NCI-H524 treated with DMSO at 0.1 percent for 48 hours (cell line): ENCODE measurements at regions not wholly inside any gene's neighbourhood (a gene's known extent, or its start where the extent isn't known, plus 50 kb on each side); places are given as distances from the start of the nearest gene placed in this dataset.

Experiments
- DNase-seq: peaks from one replicate; lab custom pipeline; 2025; lab: John Stamatoyannopoulos, UW

DNA sequence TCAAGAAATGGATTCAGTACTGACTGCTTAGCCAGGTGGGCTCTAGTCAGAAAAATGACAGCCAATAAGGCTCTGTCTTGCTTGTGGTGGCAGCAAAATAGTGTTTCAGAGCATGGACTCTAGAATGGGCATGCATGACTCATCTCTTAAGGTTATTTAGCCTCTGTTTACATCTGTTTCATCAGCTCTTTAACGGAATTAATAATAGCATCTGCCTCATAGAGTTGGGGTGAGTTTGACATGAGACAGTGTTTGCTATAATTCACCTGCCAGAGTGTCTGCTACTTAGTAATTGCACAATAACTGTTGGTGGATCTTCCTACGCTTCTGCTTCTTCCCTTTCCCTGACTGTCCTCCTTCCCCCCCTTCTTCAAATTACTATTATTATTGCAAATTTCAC is 350.4 kb upstream of the SEMA6D start:
- no peak for DNase-seq

DNA sequence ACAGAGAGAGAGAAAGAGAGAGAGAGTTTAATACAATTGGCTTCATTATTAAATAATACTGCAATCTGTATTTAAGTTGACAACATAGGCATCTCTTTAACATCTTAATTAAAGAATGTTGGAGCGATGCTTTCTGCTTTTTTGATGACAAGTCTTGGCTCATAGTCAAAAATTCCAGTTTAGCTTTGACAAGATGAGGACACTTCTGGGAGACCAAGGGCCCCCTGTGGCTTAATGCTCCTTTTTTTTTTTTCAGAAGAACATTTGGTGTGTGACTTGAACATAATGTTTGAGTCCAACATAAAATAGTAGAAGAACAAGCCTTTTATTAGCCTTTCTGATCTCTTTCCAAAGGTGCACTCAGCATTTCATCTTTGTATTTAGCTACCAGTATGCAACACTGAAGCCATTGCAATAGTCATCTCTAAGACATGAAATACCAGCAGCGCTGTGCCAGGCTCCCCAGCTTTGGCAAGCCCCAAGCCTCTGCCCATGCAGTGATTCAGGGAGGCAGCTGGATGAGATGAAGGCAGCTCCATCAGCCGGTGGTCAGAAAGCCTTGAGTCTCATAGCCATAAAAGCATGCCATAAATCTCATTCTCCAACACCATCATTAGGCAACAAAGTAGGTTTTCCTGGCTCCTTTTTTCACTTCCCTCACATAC is 349.4 kb upstream of the SEMA6D start:
- no peak for DNase-seq

DNA sequence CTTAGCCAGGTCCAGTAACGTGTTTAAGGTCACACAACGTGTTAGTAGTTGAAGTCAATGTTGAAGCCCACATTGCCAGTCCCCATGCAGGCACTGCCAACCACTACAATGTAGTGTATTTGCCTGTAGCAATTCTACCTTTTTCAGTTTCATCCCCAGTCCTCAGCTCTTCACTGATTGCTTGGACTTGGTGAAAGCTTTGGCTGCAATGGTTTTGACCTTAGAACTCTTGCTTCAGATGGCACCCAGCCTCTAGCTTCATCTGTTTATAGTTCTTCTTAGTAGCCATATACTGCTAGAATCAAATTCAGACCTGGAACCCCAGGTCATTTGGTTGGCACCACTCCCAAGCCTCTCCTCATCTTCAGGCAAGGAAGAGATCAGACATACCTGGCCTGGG is 345.4 kb upstream of the SEMA6D start:
- no peak for DNase-seq

DNA sequence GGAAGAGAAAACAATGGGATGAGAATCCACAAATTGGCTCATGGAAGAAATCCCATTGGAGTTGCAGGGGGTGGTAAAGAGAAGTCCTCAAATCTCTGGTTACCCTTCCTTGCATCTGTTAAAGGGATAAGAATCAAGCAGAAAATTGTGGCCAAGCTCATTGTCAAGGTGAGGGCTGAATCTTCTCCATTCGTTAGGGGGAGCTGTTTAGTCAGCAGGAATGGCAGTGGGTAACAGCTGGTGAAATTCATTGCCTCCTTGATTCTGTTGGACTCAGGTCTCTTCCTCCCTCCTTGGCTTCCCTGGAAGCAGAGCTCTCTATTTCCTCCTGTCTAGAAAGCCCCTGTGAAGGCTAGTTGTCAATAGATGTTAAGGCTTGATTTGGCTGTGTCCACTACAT is 343.1 kb upstream of the SEMA6D start:
- peak; percentile 57 for DNase-seq

DNA sequence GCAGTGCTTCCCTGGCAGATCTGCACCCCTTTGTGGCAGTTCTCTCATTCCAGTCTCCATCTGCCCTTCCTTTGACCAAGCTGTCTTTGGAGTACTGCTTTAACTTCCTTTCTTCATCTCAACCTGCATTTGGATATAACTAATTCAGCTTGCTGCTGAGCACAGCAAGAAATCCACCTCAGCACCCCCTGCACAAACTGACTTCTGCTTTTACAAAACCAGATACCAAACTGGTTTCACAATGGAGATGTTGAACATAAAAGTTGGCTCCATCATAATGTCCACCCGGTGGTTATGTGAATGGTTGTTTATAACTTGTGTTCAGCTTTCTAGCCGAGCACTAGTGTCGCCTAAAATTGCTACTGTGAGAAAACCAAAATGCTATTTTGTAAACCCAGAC is 341.1 kb upstream of the SEMA6D start:
- no peak for DNase-seq

DNA sequence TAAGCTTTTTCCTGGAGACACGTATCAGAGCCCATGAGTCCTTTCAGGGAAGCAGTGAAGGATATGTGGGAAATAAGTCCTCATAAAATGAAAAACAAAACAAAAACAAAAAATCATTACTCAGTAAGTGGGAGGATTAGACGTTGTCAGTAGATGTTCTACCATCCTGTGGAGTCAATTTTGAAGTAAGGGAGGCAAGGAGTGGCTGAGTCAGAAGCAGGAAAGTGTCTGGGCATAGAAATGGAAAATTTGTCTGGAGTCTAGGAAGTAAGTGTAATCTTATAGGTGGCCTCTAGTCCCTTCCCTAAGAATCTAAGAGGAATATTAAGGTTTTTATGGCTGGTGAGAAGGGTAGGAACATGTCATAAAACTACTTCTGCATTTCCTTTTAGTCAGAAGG is 339.8 kb upstream of the SEMA6D start:
- DNase-seq: no peak

DNA sequence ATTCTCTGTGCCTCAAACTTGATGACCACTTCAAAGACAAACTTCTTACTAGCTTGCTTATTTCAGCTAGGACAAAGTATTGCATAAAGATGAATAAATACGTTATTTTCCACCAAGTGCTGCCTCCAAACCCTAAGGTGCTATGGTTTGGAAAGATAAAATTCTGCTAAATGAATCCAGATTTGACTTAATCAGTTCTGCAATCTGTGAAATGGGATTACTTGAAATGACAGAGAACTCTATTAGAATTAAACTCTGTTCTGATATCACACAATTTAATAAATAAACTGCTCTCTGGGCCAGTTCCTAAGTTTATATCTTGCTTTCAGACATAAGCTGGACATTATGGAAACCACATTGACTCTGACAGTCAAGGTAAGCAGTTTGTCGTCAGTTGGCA is 338.8 kb upstream of the SEMA6D start:
- no peak for DNase-seq

DNA sequence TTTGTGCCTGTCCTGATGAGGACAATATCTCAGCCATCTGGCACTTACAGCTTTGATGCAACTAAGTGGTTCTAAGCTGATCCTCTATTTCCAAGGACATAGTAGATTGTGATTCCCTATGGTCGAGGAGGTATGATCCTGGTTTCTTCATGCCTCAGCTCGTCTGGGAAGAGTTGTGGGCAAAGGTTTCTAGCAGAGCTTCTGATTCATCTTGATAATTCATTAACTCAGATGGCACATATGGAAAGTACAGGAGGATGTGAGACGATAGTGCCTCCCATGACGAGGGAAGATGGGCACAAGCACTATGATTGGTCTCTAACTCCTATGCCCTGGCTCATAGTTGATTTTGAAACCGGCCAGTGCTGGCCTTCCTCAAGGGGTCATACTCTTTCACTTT is 334.2 kb upstream of the SEMA6D start:
- peak; percentile 93 for DNase-seq

DNA sequence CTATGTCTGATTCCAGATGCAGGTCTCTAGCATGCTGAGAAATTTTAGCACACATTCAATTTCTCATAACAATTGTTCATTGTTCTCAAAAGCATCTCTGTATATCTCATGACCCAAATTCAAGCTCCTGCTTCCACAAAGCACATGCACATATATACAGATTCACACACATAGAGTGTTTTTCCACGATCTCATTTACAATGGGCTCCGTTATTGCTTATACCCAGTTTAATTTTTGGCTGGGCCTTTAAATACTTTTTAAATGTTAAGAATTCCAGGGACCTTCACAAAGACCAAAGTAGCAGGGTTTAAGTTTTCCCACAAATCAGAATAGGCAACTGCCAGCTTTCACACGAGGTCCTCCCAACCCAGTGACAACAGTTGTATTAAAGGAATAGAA is 333.5 kb upstream of the SEMA6D start:
- no peak for DNase-seq

DNA sequence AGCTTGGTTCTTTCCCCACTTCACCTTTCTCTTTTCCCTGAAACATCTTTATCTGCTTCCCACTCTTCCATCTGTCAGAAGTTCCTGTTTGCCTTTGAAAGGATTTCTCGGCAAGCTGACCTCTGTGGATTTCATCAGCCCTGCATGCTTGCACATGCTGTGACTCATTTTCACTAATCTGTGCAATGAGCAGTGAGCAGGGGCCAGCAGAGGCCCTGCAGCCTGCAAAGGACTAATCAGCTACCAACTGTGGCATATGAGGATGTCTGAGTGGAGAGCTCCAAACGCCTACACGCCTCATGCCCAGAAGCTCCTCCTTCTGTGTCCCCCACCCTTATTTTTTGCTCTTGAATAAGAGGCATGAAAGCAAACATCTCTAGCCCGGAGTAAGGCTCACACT is 333.0 kb upstream of the SEMA6D start:
- DNase-seq: peak; percentile 63

DNA sequence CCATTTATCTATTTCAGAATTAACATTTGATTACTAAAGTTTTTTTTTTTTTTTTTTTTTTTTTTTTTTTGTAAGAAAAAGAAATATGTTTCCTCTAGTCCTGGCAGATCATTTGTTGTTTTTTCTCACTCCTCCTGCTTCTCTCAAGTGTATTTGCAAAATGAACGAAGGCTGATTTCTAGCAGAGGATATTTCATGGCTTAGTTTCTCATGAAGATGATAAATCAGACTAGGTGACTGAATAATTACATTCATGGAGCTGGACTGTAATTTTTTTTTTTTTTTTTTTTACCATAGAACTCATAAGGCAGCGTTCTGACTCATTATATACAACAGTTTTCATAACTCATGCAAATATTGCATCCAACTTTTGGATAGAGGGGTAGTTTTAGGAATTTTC is 332.5 kb upstream of the SEMA6D start:
- no peak for DNase-seq

DNA sequence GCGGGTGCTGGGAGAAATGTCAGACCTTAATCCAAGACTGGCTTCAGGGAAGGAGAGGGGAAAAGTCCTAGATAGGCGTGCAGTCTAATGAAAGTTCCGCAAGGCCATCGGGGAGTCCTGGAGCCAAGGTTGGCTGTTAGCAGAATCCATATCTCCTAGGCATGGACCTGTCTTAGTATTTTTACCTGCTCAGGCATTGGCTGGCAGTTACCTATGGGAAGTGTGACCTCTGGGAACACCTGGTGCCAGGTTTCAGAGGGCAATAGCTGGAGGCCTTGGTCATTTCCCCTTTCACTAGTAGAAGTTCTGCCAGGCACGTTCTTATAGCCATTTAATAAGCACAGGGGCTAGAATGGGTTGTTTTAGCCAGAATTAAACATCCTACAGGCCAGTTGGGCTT is 330.8 kb upstream of the SEMA6D start:
- no peak for DNase-seq

DNA sequence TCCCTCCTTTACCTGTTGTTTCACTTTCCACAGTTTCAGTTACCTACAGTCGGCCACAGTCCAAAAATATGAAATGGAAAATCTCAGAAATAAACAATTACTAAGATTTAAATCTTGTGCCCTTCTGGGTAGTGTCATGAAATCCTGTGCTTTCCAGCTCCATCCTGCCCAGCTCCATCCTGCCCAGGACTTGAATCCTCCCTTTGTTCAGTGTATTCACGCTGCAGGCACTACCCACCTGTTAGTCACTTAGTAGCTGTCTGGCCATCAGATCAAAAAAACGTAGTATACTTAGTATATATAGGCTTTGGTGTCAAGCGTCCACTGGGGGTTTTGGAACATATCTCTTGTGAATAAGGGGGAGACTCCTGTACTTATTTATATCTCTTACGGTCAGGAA is 329.0 kb upstream of the SEMA6D start:
- no peak for DNase-seq

DNA sequence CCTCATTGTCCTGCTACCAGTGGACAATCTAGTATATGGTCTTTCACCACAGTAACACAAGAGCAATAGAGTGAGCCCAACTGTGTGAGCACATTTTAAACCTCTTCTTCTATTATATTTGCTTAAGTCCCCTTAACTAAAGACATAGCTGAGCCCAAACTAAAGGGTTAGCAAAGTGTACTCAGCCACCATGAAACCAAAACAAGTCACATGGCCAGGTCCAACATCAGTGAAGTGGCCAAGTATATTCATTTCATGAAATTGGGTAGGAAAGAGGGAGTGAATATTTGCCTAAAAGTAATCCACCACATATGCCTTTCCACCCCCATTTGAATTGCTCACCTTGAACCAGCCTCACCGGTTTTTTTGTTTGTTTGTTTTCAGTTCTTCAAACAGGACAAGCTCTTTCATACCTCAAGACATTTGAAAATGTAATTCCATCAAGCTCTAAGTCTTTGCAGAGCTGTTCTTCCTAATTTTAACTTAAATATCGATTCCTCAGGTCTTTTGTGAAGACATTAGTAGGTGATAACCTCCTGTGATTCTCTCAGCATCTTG is 327.0 kb upstream of the SEMA6D start:
- DNase-seq: no peak

DNA sequence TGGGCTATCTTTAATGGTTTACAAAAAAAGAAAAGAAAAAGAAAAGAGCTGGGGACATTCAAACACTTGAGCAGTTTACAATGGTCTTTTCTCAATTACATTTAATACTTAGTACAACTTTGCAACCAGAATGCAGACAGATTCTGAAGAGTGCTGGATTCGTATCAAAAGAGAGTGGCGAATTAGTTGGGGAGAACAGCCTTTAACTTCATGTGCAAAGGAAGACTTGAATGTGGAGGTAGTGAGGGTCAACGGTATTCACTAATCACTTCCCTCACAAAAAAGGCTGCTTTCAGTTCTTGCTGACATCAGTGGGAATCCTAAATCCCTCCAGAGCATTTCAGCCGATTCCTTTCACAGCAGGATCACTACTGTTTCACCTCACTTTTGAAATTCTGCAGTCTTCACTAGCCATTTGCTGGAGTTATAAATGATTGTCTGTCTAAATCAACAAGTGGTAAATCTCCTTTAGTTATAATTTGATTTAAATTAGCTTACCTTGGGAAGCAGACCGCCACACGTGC is 323.0 kb upstream of the SEMA6D start:
- no peak for DNase-seq

DNA sequence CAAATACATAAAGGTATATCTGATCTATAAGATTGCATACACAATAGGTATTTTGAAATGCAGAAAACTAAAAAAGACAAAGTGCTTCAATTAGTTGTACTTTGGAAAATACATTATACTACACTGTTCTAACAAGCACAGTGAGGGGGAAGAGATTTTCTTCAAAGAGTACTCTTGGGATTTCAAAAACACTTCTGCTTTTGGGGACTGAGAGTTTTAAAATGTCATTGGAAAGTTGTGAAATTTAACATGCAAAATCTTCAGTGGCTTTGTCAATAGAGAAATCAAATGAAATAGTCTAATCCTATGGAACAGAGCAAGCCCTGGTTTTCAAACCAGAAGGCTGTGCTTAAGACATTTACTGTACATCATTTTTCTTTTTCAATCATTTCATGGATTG is 322.2 kb upstream of the SEMA6D start:
- DNase-seq: no peak

DNA sequence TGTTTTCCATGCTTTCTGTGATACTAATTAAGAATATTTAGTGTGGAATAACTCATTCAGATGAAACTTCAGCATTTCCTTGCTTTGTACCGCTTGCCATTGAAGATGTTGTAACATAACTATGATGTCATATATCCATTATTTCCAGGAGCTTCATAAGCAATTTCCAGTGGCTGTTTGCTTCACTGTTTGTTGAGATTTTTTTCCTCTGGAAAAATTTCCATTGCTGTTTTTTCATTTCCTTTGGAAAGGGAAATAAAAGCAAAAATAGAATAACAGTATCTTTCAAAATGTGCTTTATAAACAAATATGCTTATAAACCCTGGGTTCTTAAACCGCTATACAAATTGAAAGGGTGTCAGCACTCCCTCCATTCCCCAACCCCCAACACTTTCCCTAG is 319.6 kb upstream of the SEMA6D start:
- no peak for DNase-seq

DNA sequence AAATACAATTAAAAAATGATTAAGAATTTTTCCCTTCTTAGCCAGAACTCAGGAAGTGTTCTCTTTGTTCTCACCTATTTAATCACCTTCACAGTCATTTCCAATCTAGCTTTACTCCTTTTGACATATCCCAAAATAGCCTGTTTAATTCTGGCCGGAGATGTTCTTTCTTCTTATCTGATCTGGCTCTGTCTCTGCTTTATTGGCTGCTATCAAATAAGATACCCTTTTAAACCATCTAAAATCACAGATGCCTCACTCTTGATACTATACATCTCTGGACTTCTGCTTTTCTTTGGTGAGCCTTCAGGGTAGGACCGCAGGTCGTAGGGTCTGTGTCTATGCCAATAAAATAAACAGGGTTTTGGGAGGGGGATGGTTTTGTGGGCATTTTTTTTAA is 319.2 kb upstream of the SEMA6D start:
- DNase-seq: no peak

DNA sequence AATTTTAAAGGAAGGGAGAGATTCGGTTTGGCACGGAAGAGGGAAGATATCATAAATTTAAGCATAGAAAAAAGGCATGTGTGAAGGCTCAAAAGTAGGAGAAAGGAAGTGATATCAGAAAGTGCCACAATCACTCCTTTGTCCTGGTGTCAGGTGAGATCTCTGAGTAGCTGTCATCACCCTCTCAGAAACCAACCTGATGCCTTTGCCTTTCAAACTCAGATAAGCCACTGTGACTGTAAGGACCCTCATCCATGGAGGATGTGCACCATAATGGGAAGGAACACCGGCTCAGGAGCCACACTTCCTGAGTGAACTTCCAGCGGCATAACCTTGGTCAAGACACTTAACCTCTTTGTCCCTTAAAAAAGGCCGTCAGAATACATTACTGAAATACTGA is 318.7 kb upstream of the SEMA6D start:
- DNase-seq: no peak

DNA sequence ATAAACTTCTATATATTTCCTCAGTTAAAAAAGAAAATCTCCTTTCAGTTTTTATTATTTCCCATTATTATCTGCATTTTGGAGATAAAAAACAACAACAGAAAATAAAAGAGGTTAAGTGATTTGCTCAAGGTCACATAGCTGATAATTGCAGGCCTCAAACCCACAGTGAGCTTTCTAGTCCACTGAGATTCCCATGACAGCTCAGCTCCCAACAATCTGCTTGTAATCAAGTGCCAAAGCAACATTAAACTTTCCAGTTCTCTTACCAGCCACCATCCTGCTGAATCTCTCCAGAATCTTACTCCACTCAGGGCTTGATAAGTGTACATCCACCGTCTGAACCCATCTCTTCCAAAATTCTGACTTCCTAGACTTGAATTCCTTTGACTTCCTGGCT is 318.2 kb upstream of the SEMA6D start:
- DNase-seq: no peak

DNA sequence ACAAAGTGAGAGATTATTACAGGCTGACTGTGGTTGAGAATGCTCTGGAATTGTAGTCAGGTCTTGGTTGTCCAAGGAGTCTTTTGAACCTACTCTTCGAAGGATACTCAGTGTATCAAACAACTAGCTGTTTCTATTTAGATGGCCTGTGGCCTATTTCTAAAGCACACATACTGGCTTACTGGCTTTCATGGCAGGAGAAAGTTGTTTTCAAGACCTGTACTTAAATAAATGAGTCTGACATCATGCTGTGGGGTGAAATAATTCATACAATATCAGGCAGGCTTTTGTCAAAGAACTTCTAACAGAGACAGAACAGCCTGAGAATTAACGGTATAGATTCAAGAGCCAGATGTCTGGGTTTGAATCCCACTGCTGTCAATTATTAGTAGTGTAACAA is 316.7 kb upstream of the SEMA6D start:
- no peak for DNase-seq

DNA sequence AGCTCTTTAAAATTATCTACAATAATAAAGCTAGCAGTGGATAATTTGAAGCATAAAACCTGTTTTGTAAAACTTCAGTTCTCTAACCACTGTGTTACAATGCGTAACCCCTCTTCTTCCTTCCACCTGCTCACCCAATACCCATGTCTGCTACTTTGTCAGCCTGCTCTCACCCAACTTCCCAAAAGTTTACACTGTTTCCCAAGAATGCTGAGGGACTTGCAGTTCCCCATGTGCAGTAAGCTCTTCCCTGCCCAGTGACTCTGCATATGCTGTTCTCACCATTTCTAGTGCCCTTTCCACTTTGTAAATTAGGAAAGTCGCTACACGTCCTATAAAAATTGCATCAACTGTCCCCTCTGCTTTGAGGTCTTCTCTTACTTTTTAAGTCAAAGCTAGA is 315.9 kb upstream of the SEMA6D start:
- no peak for DNase-seq

DNA sequence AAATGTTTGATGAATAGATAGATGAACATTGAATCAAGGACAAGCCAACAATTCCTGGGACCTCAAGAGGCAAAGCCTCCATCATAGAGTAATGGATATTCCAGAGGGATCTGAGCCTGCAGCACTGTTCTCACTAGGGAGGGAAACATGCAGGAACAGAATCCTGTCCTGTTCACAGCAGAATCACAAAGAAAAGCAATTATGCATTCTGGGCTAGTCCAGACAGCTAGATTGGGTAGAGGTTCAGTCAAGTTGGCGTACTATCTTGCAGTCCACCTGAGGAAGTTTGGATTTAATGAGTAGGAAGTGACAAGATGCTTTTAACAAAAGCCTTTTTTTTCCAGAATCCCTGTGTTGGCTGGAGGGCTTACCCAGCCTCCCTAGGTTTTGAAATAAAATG is 314.5 kb upstream of the SEMA6D start:
- no peak for DNase-seq

DNA sequence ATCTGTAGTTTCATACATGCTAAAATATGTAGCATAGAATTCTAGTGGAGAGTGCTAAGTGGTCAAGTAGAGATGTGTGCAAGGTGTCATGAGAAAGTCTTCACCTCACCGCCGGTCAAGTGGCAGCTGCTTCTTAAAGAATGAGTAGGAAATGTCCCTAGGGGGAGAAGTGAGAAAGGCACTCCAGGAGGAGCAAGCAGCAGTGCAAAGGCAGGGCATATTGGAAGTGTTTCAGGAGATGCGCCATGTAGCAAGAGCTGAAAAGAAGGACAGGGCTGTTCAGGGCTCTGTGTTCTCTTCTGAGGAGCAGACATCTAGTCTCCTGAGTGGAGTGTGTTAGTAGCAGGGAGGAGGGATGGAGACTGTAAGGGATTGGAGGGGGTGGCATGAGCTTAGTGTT is 312.4 kb upstream of the SEMA6D start:
- DNase-seq: peak; percentile 20
